Choroid plexus epithelial cell (primary cell): ENCODE measurements at regions not wholly inside any gene's neighbourhood (a gene's known extent, or its start where the extent isn't known, plus 50 kb on each side); places are given as distances from the start of the nearest gene placed in this dataset.
"Not testable (repeated sequence)": the region's sequence is repeated elsewhere in the genome, so short reads cannot be mapped to it uniquely, and the experiment has no call there.

Experiments used
- DNase-seq: peaks from one replicate; pipeline ENCODE4 v3.0.0-alpha.2; 2010; ENCODE audit warnings: low read depth
- H3K4me3 ChIP-seq: 2 replicates; pipeline ENCODE4 v1.5.1; 2011; ENCODE audit warnings: low read depth, mild to moderate bottlenecking, control low read depth, low read length, moderate library complexity
- TF ChIP-seq, protein P1 (sequence below): conservative IDR thresholded peaks from 2 replicates; pipeline ENCODE4 v1.5.1; 2011; ENCODE audit warnings: low read depth, mild to moderate bottlenecking, control low read depth, inconsistent platforms, low read length, moderate library complexity

DNA sequence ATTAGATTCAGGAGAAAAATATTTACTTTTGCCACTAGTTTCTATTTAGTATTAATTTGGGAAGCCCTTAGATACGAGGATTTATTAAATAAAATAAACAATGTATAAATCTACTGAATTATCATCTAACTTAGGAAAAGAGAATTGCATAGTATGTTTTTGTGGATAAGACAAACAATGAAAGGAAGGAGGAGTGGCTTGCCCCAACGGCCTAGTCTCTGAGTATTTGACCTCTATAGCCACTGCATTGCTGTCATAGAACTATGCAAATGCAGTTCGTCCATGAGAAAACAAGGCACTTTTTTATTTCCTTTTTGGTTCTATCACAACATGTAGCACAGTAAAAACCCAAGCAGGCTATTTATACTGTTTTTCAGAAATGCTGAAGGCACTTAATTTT, 321.2 kb upstream of the CCNH start:
- no peak for DNase-seq
- TF ChIP-seq, protein P1, sequence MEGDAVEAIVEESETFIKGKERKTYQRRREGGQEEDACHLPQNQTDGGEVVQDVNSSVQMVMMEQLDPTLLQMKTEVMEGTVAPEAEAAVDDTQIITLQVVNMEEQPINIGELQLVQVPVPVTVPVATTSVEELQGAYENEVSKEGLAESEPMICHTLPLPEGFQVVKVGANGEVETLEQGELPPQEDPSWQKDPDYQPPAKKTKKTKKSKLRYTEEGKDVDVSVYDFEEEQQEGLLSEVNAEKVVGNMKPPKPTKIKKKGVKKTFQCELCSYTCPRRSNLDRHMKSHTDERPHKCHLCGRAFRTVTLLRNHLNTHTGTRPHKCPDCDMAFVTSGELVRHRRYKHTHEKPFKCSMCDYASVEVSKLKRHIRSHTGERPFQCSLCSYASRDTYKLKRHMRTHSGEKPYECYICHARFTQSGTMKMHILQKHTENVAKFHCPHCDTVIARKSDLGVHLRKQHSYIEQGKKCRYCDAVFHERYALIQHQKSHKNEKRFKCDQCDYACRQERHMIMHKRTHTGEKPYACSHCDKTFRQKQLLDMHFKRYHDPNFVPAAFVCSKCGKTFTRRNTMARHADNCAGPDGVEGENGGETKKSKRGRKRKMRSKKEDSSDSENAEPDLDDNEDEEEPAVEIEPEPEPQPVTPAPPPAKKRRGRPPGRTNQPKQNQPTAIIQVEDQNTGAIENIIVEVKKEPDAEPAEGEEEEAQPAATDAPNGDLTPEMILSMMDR, result no peak
- no peak overlapping the region for H3K4me3 ChIP-seq

DNA sequence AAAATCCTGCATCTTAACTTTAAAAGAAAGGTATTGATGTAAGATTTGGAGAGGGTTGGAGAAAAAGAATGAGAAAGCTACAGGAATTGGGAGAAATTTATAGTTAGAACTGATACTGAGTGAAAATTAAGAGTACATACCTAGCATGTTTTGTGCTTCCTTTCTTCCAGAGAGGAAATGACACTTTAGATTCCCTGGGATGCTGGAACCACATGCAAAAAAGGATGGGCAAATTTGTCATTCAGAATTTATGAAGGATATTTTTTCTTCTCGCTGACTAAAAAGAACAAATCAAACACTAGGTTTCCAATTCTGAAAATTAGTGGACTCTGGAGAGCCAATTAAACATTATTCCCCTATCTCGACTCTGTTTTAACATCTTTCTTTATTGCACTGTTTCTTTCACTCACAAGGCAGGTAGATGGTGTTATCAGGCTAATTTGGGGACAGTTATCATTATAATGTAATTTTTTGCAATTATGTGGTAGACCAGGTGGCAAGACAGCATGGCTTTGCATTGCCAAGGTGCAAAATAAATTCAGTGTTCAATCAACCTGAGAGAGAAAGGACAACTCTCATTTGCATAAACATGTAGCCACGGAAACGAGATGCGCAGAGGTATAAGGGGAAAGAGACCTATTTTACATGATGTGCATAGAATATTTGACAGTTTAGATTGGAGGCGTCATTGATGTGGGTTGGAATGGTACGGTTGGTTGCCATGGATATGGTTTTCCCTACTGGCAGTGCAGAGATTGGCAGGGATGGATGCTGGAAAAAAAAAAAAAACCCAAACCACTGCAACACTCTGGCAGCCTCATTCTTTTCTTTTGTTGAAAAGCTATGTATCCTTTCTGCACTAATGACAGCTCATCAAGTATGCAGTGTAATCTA, 320.4 kb upstream of the CCNH start:
- H3K4me3 ChIP-seq, result no peak overlapping the region
- TF ChIP-seq, protein P1, result no peak

DNA sequence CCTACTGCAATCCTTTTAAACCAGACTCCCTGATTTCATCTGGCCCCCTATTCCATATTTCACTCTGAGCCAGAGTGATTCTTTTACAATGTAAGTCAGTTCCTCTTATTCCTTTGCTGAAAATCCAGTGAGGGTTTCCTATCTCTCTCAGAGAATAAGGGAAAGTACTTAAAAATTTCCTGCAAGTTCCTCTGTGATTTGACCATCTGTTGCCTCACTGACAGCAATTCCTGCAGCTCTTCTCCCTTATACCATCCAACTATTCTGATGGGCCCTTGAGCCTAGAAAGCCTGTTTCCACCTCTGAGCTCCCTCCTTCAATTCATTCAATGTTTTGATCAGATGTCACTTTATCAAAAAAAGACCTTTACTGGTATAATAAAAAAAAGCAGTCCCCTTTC, 317.1 kb upstream of the CCNH start:
- DNase-seq, result no peak
- TF ChIP-seq, protein P1, result no peak
- H3K4me3 ChIP-seq, result no peak overlapping the region

More for the DNA sequence above, 320.4 kb upstream of the CCNH start:
- DNase-seq, result no peak

DNA sequence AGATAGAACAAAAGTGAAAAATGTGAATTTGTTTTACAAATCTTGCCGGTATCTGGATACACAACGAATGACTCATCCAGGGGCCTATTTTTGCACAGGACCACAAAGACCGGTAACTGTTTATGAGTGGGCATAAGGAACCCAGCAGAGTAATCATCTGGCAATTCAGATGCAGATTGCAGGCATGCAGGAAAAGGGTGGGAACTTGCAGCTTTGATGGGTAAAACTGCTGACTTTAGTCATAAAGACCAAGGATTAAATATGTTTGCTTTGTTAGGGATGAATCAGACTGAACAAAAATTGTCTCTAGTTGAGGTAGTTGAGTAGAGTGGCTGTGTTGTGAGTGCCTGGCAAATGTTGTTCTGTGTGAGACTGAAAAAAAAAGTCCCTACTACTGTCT, 309.6 kb upstream of the CCNH start:
- no peak overlapping the region for H3K4me3 ChIP-seq
- no peak for DNase-seq
- TF ChIP-seq, protein P1, result no peak

DNA sequence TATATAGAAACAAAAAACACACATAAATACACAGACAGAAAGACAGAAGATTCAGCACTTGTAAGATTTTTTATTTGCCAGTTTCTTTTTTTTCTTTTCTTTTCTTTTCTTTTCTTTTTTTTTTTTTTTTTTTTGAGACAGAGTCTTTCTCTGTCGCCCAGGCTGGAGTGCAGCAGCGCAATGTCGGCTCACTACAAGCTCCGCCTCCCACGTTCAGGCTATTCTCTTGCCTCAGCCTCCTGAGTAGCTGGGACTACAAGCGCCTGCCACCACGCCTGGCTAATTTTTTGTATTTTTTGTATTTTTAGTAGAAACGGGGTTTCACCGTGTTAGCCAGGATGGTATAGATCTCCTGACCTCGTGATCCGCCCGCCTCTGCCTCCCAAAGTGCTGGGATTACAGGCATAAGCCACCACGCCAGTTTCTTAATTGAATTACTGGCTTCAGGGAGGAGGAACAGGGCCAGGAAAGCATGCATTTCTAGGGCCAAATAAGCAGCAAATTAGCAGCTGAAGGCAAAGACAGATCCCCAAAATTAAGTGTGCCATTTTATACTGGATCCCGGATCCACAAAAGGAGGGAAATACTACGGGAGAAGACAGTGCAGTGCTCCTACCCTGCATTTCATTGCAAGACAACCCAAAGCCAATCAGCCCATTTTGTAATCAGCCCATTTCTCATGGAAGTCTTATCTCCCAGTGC, 305.6 kb upstream of the CCNH start:
- not testable (repeated sequence) for DNase-seq, H3K4me3 ChIP-seq

DNA sequence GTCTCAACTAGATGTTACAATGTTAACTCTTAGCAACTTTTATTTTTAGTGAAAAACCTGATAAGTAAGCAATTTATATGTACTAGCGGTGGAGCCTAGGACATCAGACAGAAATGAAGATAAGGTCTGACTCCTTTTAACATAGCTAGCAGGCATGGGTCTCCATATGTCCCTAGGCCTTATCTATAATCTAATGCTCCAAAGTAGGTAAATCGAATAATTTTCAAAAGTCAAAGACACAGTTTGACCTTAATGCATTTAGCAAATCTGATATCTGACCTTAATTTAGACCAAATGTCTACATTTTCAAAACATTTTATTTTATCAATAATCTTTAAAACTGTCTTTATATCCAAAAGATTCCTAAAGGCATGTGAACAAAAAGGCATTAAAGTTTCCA, 305.0 kb upstream of the CCNH start:
- no peak for DNase-seq
- TF ChIP-seq, protein P1, result no peak
- no peak overlapping the region for H3K4me3 ChIP-seq

DNA sequence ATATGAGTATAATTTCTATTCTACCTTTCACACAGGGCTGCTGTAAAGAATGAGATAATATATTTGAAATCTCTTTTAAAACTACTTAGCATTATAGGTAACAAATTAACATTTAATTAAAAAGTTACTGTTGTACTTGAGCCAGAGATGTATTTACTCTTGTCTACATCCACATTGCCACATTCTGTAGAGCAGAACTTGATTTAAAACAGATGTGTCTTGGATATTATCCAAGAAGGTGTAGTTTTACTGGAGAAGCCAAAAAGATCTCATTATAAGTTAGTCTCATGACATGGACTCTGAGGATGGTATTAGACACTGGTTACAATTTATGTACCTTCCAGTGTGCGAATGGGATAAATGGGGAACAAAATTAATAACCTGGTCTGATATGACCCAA, 293.1 kb upstream of the CCNH start:
- TF ChIP-seq, protein P1, result no peak
- H3K4me3 ChIP-seq, result no peak overlapping the region
- DNase-seq, result no peak
